ENCODE measurements at regions not wholly inside any gene's neighbourhood (a gene's known extent, or its start where the extent isn't known, plus 50 kb on each side); places are given as distances from the start of the nearest gene placed in this dataset.

GRCh38 chr15:77691607-77692006, 58.9 kb upstream of the LINGO1 start:
- TF ChIP-seq CTCF (IDR thresholded peaks at IDR 0.05): no peak
- TF ChIP-seq POLR2A (IDR thresholded peaks at IDR 0.05; ENCODE audit: low read depth): no peak
- no peak for TF ChIP-seq POLR2AphosphoS5 (IDR thresholded peaks at IDR 0.05)
